ENCODE measurements at regions not wholly inside any gene's neighbourhood (a gene's known extent, or its start where the extent isn't known, plus 50 kb on each side); places are given as distances from the start of the nearest gene placed in this dataset.
A peak's percentile ranks its signal among the peaks of the same experiment; 100 is the strongest.

GRCh38 chr2:224325941-224326340, 76.0 kb downstream of the FAM124B start:
- no peak for DNase-seq

GRCh38 chr2:224324604-224325003, 77.3 kb downstream of the FAM124B start:
- DNase-seq, result no peak

- no peak for DNase-seq
Observed at GRCh38 chr2:224320660-224321059, 81.2 kb downstream of the FAM124B start.

- no peak for DNase-seq
Observed at GRCh38 chr2:224319750-224320149, 82.2 kb downstream of the FAM124B start.

- no peak for DNase-seq
Observed at GRCh38 chr2:224312741-224313140, 89.2 kb downstream of the FAM124B start.

GRCh38 chr2:224310943-224311625, 90.8 kb downstream of the FAM124B start:
- DNase-seq, result peak in 1 of 56 donors; percentile 8

GRCh38 chr2:224309176-224309575, 92.7 kb downstream of the FAM124B start:
- DNase-seq, result no peak

GRCh38 chr2:224308272-224308911, 93.5 kb downstream of the FAM124B start:
- no peak for DNase-seq

- no peak for DNase-seq
Observed at GRCh38 chr2:224302952-224303351, 99.0 kb downstream of the FAM124B start.

GRCh38 chr2:224293976-224294375, 107.9 kb downstream of the FAM124B start:
- no peak for DNase-seq

GRCh38 chr2:224287531-224287930, 114.4 kb downstream of the FAM124B start:
- DNase-seq, result no peak

- no peak for DNase-seq
Observed at GRCh38 chr2:224286923-224287322, 115.0 kb downstream of the FAM124B start.

- peak in 4 of 56 donors; percentile 1 to 48 (median 23) for DNase-seq
Observed at GRCh38 chr2:224284134-224284946, 117.6 kb downstream of the FAM124B start.

- DNase-seq, result no peak
Observed at GRCh38 chr2:224283466-224283965, 118.4 kb downstream of the FAM124B start.

GRCh38 chr2:224281374-224281773, 120.5 kb downstream of the FAM124B start:
- no peak for DNase-seq

GRCh38 chr2:224278531-224278930, 123.4 kb downstream of the FAM124B start:
- no peak for DNase-seq

GRCh38 chr2:224276251-224276650, 125.7 kb downstream of the FAM124B start:
- DNase-seq, result no peak

GRCh38 chr2:224272237-224272910, 129.5 kb downstream of the FAM124B start:
- no peak for DNase-seq

GRCh38 chr2:224271617-224272236, 130.2 kb downstream of the FAM124B start:
- DNase-seq, result no peak

- no peak for DNase-seq
Observed at GRCh38 chr2:224268441-224268840, 133.5 kb downstream of the FAM124B start.

- DNase-seq, result no peak
Observed at GRCh38 chr2:224264259-224264658, 137.6 kb downstream of the FAM124B start.
